Esophagus squamous epithelium (tissue), 5 donors: ENCODE measurements at regions not wholly inside any gene's neighbourhood (a gene's known extent, or its start where the extent isn't known, plus 50 kb on each side); places are given as distances from the start of the nearest gene placed in this dataset.

Experiments
- DNase-seq: peaks from one replicate; lab custom pipeline; 2025; lab: John Stamatoyannopoulos, UW
- H3K27ac ChIP-seq, 4 donors: fragments of 200-600 bp; sonication (generic); one replicate each; pipeline ENCODE4 v1.5.1; 2016 to 2019; ENCODE audit warnings: mild to moderate bottlenecking in 1 of 4
- H3K27me3 ChIP-seq, 4 donors: fragments of 200-600 bp; sonication (generic); 1 replicate in 3 of 4; 2 replicates in 1 of 4; pipeline versions ENCODE4 v1.5.1 to v1.6.0; 2017 to 2021; ENCODE audit warnings: antibody characterized with exemption in 1 of 4
- H3K36me3 ChIP-seq, 3 donors: fragments of 200-600 bp; sonication (generic); one replicate each; pipeline ENCODE4 v1.5.1; 2016 to 2019
- H3K4me1 ChIP-seq, 3 donors: fragments of 200-600 bp; sonication (generic); one replicate each; pipeline ENCODE4 v1.5.1; 2017 to 2019
- H3K4me3 ChIP-seq, 4 donors: fragments of 200-600 bp; sonication (generic); 1 replicate in 3 of 4; 2 replicates in 1 of 4; pipeline ENCODE4 v1.5.1; 2016 to 2019; ENCODE audit warnings: mild to moderate bottlenecking in 2 of 4, moderate library complexity in 1 of 4
- H3K9me3 ChIP-seq, 3 donors: fragments of 200-600 bp; sonication (generic); one replicate each; pipeline ENCODE4 v1.5.1; 2016 to 2019
- CTCF ChIP-seq, 6 experiments: fragments of 450-650 bp in 4 of 6; fragments of 200-600 bp in 2 of 6; sonication (generic) in 2 of 6; IDR thresholded peaks; one replicate each; pipeline ENCODE4 v1.5.1; 2016 to 2019; ENCODE audit warnings: antibody characterized with exemption in 6 of 6, mild to moderate bottlenecking in 4 of 6, moderate library complexity in 4 of 6
- POLR2A ChIP-seq, 4 donors: fragments of 450-650 bp; IDR thresholded peaks; one replicate each; pipeline ENCODE4 v1.6.1; 2017; ENCODE audit warnings: antibody characterized with exemption in 4 of 4, mild to moderate bottlenecking in 4 of 4, moderate library complexity in 3 of 4
- WGBS, 2 donors: methylation state at CpG; one replicate each; pipeline ENCODE4 v1.1.5; 2018; 5-methylcytosine and 5-hydroxymethylcytosine counted together
- intact Hi-C: fragments of 100-400 bp; cut with DNase I; formaldehyde crosslinking; loops from one replicate; pipeline ENCODE4 v1.15.0; 2022
- donor health status: DM: yes; HTN: yes; CAD: no.

- WGBS, 2 donors, result 43 to 50% methylated on average over 2 of the region's 2 CpGs
- TF ChIP-seq POLR2A (IDR thresholded peaks at IDR 0.05), result no peak
- no peak for TF ChIP-seq CTCF (IDR thresholded peaks at IDR 0.05)
- intact Hi-C loops, result loop anchor here (5.0 kb wide), 1 partner anchor 220 kb away; no protein-coding TSS in a partner anchor
- peaks cover 0 to 31% (median 0%) of the 10 kb centered on the region in 4 donors for H3K27me3 ChIP-seq
- H3K4me1 ChIP-seq, result peaks cover 0 to 3% (median 0%) of the 10 kb centered on the region in 3 donors
- DNase-seq, result no peak
- H3K9me3 ChIP-seq, result no peaks in the 10 kb centered on the region
- H3K27ac ChIP-seq, result no peak overlapping the region
- H3K4me3 ChIP-seq, result no peak overlapping the region
- no peaks in the 10 kb centered on the region for H3K36me3 ChIP-seq
Observed at GRCh38 chr1:165147799-165148198, 208.7 kb downstream of the LMX1A start.

- intact Hi-C loops, result loop anchor here (5.0 kb wide), 1 partner anchor 222 kb away; no protein-coding TSS in a partner anchor
- no peak for DNase-seq
- 17 to 19% methylated on average over 12 of the region's 12 CpGs for WGBS, 2 donors
Observed at GRCh38 chr1:165144757-165145397, 211.6 kb downstream of the LMX1A start.

GRCh38 chr1:165143437-165144065, 213.0 kb downstream of the LMX1A start:
- H3K9me3 ChIP-seq, result no peaks in the 10 kb centered on the region
- H3K27me3 ChIP-seq, result peaks cover 0 to 65% (median 0%) of the 10 kb centered on the region in 4 donors
- no peak overlapping the region for H3K4me3 ChIP-seq
- H3K36me3 ChIP-seq, result no peaks in the 10 kb centered on the region
- WGBS, 2 donors, result 41% methylated on average over 4 of the region's 4 CpGs
- H3K27ac ChIP-seq, result no peak overlapping the region
- intact Hi-C loops, result no loop called here
- peak; percentile 29 to 69 (median 50) for TF ChIP-seq CTCF (IDR thresholded peaks at IDR 0.05)
- TF ChIP-seq POLR2A (IDR thresholded peaks at IDR 0.05), result no peak
- DNase-seq, result no peak
- no peaks in the 10 kb centered on the region for H3K4me1 ChIP-seq

More at GRCh38 chr1:165144757-165145397, 211.6 kb downstream of the LMX1A start:
- H3K27ac ChIP-seq, result no peak overlapping the region
- no peaks in the 10 kb centered on the region for H3K9me3 ChIP-seq
- no peaks in the 10 kb centered on the region for H3K36me3 ChIP-seq
- no peaks in the 10 kb centered on the region for H3K4me1 ChIP-seq
- H3K4me3 ChIP-seq, result no peak overlapping the region
- H3K27me3 ChIP-seq, result peaks cover 0 to 60% (median 0%) of the 10 kb centered on the region in 4 donors
- peak in 5 of 6 experiments; percentile 51 to 78 (median 64) for TF ChIP-seq CTCF (IDR thresholded peaks at IDR 0.05)
- no peak for TF ChIP-seq POLR2A (IDR thresholded peaks at IDR 0.05)

- H3K27ac ChIP-seq, result no peak overlapping the region
- no peaks in the 10 kb centered on the region for H3K36me3 ChIP-seq
- 27 to 28% methylated on average over 1 of the region's 1 CpG for WGBS, 2 donors
- no peak for DNase-seq
- no peaks in the 10 kb centered on the region for H3K9me3 ChIP-seq
- intact Hi-C loops, result no loop called here
- no peaks in the 10 kb centered on the region for H3K4me1 ChIP-seq
- TF ChIP-seq CTCF (IDR thresholded peaks at IDR 0.05) (no peak), POLR2A (IDR thresholded peaks at IDR 0.05) (no peak)
- no peak overlapping the region for H3K4me3 ChIP-seq
- H3K27me3 ChIP-seq, result peaks cover 0 to 70% (median 0%) of the 10 kb centered on the region in 4 donors
Observed at GRCh38 chr1:165138960-165139359, 217.6 kb downstream of the LMX1A start.
